Daoy (cell line): ENCODE measurements at regions not wholly inside any gene's neighbourhood (a gene's known extent, or its start where the extent isn't known, plus 50 kb on each side); places are given as distances from the start of the nearest gene placed in this dataset.

ENCODE experiments used
- DNase-seq: peaks from one replicate; pipeline ENCODE4 v3.0.0-alpha.2; 2015; ENCODE audit warnings: low read depth

DNA sequence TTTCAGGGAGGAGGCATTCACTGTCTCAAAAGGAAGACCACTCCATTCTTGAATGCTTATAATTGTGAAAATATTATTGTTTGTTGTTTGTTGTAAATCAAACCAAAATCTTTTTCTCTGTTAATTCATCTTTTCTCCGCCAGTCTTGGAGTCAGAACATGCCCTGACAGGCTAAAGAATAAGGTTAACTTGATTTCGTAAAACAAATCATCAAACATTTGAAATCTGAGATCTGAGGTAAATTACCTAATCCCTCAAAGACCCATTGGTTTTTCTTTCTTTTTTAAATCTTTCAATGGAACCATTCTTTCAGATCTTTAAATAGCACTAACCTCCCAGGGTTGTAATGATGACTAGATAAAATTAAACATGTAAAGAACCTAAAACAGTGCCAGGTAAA is 430.1 kb upstream of the PTBP2 start:
- DNase-seq: no peak

DNA sequence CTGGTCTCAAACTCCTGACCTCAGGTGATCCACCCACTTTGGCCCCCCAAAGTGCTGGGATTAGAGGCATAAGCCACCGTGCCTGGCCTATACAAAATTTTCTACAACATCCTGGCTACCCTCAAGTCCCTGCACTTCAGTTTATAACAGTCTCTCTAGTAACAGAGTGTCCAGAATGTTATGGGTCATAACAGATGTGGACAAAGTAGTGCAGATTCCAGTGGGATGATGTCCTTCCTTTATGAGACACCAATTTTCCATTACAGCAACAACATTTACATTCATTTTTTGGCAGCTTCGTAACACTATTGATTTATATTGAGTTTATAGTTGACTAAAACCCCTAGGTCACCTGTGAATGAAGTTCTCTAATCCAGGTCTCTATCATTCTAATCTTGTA is 429.4 kb upstream of the PTBP2 start:
- DNase-seq: no peak

DNA sequence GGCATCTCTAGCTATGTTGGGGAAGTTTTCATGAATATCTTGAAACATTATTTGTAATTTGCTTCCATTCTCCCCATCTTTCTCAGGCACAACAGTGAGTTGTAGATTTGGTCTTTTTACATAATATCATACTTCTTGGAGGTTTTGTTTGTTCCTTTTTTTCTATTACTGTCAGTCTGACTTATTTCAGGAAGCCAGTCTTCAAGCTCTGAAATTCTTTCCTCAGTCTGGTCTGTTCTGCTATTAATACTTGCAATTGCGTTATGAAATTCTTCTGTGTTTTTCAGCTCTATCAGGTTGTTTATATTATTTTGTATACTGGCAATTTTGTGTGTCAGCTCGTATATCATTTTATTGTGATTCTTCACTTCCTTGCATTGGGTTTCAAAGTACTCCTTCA is 424.6 kb upstream of the PTBP2 start:
- no peak for DNase-seq

DNA sequence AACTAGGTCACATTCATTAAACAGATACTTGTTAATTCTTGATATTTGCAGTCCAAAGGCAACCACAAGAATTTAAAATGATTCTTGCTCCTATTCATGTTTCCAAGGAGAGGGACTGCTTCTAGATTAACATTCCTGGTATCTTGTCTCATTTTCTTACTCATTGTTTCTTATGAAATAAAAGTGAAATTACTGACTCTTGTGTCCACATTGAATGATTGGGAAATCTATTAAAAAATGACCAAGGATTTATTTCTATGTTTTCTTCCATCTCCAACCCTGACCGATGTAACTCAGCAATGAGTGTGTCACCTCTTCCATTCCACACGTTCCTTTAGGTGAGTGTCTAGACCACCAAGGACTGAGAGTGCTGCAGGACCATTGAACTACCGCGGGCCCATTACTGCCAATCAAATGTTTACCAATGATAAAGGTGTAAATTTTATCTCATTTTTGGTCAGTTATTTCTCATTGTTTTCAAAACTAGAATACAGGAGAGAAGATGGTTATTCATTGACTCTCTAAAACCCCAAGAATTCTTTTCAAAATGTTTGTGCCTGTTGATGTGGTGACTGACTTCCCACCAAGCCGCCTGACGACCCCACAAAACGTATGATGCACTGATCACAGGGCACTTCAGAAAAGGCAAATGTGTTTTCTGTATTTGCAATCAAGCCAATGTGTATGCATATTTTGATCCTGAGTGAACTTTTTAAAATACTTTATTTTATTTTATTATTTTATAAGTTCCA is 414.6 kb upstream of the PTBP2 start:
- DNase-seq: no peak

DNA sequence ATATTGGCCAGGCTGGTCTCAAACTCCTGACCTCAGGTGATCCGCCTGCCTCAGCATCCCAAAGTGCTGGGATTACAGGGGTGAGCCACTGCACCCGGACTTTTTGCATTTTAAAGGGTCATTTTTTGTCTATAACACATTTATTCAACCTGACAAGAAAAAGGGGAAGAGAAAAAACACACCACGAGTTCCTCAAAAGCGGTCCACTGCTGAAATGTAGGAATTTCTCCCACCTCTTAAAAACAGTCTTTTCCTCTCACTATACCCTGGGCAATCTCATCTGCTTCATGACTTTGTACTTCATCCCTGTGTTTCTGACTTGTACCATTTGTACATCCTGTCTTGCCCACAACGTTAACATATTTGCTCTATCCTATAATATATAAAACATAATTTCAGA is 413.3 kb upstream of the PTBP2 start:
- no peak for DNase-seq

DNA sequence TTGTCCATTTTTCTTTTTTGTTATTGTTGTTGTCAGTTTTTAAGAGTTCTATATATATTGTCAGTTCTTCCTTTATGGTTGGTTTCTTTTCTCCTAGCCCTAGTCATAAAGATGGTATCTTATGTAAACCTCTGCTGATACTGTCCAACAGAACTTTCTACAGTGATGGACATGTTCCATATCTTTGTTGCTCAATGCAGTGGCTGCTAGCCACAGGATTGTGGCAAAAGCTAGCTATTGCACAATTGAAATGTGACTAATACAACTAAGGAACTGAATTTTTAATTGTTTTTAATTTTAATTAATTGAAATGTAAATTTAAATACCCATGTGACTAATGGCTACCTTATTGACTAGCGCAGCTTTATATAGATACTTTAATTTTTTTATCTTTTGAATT is 411.8 kb upstream of the PTBP2 start:
- peak; percentile 58 for DNase-seq

DNA sequence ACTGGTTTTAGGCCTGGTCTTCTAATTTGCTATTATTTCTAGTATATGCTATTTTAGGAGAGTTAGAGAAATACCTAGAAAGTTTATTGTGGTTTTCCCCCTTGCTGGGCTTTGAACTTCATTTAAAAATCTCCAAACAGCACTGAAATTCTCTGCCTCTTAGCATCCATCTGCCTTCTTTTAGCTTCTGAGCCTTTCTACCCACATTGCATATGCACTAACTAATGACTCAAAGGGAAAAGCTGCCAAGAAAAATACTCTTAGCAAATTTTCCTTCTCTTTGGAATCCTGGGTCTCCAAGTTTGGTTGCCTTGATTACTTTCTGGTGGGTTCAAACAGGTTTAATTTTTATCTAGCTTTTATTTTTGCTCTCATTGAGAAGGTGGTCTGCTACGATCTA is 408.4 kb upstream of the PTBP2 start:
- peak; percentile 56 for DNase-seq

DNA sequence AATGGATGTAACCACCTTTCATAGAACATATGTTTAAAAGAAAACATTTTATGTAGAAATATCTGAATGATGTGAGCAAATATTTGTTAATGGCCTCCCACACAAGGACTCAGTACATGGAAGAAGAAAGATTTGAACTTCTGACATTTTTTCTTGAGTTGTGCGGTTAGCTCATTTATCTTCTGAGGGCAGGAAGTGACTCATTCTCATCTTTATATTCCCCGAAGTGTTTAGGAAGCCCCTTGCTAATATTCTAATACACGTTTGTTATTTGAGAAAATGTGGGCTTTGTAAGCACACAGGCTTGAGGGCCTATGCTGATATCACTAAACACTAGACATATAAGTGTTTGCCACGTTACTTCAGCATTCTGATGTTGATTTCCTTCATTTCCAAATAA is 392.5 kb upstream of the PTBP2 start:
- peak; percentile 32 for DNase-seq

DNA sequence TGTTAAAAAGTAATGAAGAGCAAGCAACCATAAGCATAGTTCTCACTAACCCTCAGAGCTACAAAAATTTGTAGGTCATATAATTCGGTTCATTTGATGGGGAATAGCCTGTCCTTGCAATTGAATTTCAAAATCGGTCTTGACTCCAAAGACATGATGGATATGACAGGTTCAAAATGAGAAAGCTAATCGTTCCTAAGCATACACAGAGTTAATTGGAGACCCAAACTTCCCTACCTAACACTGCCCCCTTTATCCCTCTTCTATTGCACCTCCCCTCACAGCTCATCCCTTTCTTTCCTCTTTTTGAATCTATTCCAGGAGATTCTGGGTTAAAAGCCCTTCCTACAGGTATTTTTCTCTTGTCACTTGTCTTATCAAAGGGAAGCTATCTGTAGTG is 390.0 kb upstream of the PTBP2 start:
- DNase-seq: no peak

DNA sequence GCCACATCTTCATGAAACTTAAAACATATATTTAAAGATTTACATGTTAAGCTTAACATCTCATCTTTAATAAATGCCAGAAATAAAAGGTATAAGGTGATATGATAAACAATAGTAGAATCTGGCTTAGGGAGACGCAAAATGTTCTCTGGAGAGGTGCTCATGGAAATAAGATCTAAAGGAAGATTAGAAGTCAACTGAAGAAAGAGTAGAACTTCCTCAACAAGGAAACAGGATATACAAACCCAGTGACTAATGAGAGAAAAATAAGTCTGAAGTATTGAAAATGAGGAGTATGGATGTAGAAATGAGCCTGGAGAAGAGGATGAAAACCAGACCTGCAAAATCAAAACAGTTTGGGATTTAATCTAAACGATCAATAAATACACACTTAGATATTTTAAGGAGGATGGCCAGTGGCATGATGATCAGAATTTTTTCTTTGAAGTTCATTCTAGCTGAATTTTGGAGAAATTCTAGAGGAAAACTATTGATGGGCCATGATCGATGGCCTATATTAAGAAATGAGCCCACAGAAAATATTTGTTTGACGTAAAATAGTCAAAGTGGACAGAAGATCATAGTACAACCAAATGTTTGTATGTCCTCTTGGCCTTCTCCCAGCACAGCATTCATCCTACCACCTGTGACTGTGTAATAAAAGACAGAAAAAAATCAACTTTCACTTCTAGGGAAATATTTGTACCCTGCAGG is 387.9 kb upstream of the PTBP2 start:
- DNase-seq: no peak

DNA sequence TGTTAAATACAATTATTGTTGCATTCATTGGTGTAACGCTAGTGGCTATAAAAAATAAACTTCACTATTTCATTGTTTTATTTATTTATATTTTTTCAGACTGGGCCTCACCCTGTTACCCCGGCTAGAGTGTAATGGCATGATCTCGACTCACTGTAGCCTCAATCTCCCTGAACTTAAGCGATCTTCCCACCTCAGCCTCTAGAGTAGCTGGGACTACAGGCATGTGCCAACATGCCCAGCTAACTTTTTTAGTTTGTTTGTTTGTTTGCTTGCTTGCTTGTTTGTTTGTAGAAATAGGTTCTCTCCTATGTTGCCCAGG is 387.4 kb upstream of the PTBP2 start:
- no peak for DNase-seq

DNA sequence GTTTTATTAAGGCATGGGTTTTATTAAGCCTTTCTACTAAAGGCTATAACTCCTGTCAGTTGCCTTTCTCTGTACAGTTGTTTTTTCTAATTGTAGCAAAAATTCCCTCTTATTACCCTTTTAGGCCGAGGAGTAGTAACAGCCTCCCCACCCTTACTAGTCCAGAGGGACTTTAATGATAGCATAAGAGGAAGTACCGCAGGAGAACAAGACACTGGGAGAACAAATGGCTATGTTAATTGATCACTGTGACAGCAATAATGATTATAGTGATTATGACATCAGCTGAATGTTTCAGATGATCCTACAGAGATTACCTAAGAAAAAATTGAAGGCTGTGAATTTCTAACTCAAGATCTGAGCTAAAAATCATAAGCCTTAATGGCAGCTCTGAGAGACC is 383.0 kb upstream of the PTBP2 start:
- no peak for DNase-seq

DNA sequence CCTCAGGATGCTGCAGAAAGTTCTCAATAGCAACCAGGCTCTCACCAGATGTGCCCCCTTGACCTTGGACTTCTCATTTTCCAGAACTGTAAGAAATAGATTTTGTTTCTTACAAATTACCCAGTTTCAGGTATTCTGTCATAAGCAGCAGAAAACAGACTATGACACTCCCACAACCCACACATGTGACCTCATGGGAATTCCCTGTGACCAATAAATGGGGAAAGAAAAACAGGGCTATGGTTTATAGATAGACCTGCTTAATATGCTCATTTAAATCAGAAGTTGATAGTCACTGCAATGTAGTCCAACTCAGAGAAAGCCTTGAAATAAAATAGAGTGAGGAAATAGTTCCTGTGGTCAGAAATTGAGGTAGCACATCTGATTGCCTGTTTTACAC is 380.9 kb upstream of the PTBP2 start:
- no peak for DNase-seq

DNA sequence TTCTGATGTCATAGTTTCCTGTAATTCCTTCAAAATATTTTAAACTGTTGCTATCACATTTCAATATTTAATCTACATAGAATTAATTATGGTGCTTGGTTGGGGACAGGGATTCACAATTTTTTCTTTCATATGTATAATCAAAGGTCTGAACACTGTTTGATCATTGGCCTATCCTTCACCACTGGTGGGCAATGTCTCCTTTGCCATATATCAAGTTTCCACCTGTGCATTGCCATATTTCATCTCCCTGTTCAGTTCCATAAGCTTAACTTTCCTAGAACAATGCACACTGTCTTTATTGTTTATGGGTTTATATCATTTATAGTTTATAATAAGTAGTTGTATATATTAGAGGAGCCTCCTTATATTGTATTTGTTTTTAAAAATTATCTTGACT is 374.9 kb upstream of the PTBP2 start:
- no peak for DNase-seq

DNA sequence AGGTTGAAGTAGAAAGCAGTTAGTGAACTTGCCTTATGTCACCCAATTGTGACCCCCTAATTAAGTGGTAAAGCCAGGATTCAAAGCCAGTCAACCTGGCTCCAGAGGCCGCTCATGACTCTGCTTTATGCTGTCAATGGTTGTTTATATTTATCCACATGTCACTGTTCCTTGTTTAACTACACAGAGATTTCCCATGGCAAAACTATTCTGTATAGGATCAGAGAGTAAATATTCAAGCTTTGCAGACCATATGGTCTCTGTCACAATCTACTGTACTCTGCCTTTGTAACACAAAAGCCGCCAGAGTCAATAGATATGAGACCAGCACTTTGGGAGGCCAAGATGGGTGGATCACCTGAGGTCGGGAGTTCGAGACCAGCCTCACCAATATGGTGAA is 371.7 kb upstream of the PTBP2 start:
- DNase-seq: no peak

DNA sequence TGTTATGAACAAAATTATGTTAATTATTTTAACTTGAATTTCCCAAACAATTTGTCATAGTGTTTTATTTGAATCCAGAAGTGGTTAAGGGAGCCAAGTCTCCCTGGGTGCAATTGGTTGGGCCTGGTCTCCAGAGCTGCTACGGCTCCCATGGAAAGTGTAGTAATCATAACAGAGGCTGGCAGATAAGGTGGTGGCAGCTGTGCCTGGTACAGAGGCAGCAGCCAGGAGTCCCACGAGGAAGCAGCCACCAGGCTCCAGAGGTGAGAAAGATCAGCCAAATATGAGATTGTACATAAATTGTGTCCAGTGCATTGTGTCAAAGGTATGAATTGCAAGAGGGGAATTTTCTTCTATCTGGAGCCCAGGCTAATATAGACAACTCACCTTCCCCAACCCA is 368.9 kb upstream of the PTBP2 start:
- DNase-seq: no peak

DNA sequence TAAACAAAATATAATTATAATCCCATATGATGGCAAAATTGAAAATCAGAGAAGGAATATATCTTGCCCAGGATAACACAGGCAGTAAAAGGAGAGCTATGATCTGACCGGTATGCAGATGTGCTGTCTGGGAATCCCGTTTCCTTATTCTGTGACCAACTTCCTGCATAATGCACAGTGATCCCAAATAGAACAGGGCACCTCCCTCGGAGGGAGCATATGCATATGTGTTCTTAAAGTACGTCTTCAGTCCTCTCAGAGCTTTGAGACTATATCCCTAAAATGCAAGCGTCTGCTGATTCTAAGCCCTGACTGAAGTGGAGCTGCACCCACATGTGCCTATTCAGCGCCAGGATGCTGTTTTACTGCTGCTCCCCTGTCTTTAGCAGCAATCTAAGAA is 366.1 kb upstream of the PTBP2 start:
- no peak for DNase-seq

DNA sequence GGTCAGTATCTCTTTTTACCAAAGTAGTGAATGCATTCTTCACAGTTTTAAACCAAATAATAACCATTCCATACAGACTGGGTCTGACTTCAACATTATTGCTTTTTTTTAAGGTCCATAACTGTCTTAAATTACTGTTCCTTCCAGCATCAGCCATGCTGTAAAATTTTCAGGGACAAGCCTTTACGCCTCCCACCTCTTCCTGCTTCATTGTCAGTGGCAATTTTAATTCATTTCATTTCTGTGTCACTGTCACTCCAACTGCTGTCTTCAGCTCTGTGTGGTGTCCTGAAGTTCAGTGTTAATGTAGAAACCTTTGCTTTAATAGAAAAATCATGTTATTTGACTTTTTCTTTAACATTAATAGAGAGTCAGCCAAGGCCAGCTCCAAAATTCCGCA is 365.6 kb upstream of the PTBP2 start:
- no peak for DNase-seq

DNA sequence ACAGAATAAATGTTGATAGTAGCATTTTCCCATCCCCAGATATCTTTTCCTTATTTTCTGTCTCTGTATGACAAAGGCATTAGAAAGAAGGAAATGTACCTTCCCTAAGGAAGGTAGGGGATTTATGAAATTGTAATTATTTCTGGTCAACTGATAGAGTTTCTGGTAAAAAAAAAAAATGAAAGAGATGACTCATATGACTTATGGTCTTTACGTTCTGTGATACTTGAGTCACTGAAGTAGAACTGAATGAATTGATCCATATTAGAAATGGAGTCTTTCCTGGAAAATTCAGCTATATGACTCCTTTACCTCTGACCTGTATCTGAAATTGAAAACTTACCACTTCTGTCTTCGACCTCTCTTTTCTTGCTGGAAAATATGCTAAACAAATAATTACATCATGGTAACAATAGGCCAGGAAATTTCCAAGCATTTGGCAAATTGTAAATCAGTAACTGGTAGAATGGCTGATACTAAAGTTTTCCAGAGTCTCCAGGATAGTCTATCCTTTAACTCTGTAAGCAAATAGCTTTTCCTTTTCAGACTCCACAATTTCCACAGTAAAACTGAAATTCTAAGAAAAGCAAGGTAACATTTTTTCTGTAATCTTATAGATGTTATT is 364.3 kb upstream of the PTBP2 start:
- no peak for DNase-seq

DNA sequence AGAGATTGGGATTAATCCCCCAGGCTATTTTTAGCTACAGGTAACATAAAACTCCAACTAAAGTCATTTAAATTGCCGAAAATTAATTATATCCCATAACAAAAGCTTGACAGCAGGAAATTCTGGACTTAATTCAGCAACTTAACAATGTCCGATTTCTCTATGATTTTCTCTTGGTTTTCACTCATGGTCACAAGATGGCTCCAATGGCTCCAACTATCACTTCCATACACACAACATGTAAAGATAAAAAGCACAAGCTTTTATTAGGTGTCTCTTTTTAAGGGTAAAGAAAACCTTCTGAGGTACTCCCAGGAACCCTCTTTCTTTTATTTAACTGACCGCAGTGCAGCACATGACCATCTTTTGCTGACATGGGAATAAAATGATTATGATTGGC is 363.5 kb upstream of the PTBP2 start:
- DNase-seq: no peak

DNA sequence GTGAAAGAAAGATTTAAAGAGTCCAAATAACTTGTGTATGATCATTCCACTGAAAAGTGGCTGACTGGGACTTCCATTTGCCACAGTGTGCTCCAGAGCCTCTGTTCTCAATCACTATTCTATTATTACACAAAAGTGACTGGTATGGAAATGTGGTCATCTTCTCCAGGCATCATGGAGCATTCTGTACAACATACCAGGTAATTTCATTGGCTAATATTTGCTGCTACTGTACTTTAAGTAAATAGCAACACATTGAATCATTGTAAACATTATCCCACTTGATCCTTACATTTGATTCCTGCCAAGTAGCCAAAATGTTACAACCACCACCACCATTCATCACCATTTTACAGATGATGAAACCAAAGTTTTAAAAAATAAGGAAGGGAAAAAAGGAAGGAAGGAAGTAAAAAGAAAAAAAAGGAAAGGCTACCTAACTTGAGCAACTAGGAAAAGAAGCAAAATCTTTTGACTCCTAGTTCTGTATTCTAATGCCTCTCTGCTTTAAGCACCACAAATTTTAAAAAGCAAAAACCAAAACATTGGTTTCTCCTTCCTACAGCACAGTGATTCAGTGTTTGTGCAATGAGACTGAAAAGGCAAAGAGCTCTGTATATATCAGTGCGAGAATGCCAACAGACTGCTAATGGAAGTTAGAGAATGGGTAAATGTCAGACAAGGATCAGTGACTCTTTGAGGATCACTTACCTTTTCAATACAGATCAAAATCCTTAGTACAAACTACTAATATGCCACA is 361.4 kb upstream of the PTBP2 start:
- DNase-seq: no peak

DNA sequence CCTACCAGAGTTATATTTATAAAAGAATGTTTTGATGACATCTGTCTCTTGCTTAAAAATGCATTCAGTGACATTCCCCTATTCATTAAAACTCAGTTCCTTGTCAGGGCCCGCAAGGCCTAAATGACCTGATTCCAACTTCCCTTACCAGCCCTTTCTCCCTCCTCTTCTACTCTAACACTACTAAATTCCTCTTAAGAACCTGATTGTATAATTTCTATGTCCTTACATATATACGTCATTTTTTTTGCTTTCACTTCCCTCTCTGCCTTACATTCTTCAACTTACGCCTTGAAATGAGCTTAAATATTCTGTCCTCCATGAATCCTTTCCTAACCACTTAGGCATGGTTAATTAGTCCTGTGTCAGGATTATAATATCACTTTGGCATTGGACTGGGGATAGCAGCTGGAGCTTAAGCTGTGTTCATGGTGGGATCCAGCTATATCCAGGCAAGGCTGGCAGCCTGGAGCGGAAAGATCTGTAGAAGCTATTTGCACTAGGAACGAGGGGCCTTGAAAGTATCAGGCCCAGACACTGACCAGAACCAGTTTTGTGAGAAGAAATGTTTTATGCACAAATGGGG is 360.2 kb upstream of the PTBP2 start:
- no peak for DNase-seq
